ENCODE measurements at regions not wholly inside any gene's neighbourhood (a gene's known extent, or its start where the extent isn't known, plus 50 kb on each side); places are given as distances from the start of the nearest gene placed in this dataset.

DNA sequence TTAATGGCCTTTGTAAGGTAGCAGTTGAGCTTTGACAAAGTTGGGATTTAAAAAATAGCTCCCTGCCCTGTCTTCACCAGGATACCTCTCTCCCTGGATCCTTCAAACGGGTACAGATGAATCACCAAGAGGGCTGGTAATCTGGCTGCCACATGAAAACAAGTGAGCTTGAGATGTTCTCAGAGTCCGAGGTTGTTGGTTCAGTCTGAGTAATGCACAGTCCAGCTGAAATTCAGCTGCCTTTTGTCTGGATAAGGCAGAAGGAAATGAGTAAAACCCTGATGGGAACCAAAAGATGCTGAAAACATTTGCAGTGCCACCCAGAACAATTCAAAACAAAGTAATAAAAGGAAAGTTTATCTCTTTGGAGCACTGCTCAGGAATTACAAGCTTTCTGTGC lies 86.8 kb downstream of the GJA1 start:
- no peak overlapping the region for H3K4me3 Mint-ChIP-seq
- H3K4me1 Mint-ChIP-seq: no peaks in the 10 kb centered on the region
- H3K36me3 Mint-ChIP-seq (ENCODE audit: low read depth): no peaks in the 10 kb centered on the region
- no peaks in the 10 kb centered on the region for H3K9me3 Mint-ChIP-seq
- TF ChIP-seq, protein P1, sequence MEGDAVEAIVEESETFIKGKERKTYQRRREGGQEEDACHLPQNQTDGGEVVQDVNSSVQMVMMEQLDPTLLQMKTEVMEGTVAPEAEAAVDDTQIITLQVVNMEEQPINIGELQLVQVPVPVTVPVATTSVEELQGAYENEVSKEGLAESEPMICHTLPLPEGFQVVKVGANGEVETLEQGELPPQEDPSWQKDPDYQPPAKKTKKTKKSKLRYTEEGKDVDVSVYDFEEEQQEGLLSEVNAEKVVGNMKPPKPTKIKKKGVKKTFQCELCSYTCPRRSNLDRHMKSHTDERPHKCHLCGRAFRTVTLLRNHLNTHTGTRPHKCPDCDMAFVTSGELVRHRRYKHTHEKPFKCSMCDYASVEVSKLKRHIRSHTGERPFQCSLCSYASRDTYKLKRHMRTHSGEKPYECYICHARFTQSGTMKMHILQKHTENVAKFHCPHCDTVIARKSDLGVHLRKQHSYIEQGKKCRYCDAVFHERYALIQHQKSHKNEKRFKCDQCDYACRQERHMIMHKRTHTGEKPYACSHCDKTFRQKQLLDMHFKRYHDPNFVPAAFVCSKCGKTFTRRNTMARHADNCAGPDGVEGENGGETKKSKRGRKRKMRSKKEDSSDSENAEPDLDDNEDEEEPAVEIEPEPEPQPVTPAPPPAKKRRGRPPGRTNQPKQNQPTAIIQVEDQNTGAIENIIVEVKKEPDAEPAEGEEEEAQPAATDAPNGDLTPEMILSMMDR (IDR thresholded peaks at IDR 0.05; ENCODE audit: unreplicated experiment in 3 of 3): no peak
- no peak overlapping the region for H3K27ac Mint-ChIP-seq
- peaks cover 3% of the 10 kb centered on the region for H3K27me3 Mint-ChIP-seq (ENCODE audit: low read depth)

DNA sequence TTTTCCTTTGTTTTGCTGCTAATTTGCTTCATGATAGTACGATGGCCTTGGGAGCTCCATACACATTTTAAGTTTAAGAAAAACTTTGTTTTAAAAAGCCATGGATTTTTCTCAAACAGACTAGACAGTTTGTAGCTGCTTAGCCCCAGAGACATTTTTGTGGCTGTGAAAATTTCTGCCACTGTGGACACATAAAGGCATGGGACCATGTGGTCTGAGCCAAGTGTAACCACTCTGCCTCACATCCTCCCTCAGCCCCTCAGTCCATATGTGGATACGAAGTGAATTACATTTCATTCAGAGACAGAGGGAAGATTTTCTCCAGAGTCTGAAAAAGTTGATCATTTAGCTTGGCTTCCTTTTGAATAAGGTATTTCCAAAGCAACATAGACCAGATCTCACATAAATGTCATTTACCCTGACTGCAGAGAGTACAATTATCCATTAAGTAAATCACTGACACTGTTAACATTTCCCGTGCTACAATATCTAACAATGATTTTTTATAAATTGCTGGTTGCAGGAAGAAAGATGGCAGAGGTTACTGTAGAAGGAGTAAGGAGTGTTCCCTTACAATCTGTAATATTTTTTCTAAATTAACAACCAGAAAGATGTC lies 87.4 kb downstream of the GJA1 start:
- no peak overlapping the region for H3K4me3 Mint-ChIP-seq
- no peak overlapping the region for H3K27ac Mint-ChIP-seq
- no peaks in the 10 kb centered on the region for H3K4me1 Mint-ChIP-seq
- no peaks in the 10 kb centered on the region for H3K9me3 Mint-ChIP-seq
- peaks cover 3% of the 10 kb centered on the region for H3K27me3 Mint-ChIP-seq (ENCODE audit: low read depth)
- H3K36me3 Mint-ChIP-seq (ENCODE audit: low read depth): no peaks in the 10 kb centered on the region
- TF ChIP-seq, protein P1 (IDR thresholded peaks at IDR 0.05; ENCODE audit: unreplicated experiment in 3 of 3): no peak

DNA sequence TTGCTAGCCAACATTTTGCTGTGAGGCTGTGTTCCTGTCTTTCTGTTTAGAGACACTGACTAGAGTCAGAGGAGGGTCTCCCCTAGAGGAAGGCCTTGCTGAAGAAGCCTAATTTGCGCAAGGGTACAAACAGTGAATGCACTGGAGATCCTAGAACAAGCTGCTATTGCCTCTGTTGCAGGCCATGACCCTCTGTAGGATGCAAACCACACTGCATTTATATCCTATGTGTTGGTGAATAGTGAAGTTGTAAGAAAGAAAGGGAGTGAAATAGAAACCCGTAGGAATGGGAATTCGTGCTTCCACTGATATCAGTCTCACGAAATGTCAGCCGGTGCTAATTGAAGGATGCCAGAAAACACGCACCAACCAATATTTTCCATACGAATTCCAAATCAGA lies 88.2 kb downstream of the GJA1 start:
- H3K27me3 Mint-ChIP-seq (ENCODE audit: low read depth): peaks cover 3% of the 10 kb centered on the region
- no peaks in the 10 kb centered on the region for H3K9me3 Mint-ChIP-seq
- no peaks in the 10 kb centered on the region for H3K4me1 Mint-ChIP-seq
- TF ChIP-seq, protein P1 (IDR thresholded peaks at IDR 0.05; ENCODE audit: unreplicated experiment in 3 of 3): no peak
- H3K36me3 Mint-ChIP-seq (ENCODE audit: low read depth): no peaks in the 10 kb centered on the region
- no peak overlapping the region for H3K27ac Mint-ChIP-seq
- H3K4me3 Mint-ChIP-seq: no peak overlapping the region

DNA sequence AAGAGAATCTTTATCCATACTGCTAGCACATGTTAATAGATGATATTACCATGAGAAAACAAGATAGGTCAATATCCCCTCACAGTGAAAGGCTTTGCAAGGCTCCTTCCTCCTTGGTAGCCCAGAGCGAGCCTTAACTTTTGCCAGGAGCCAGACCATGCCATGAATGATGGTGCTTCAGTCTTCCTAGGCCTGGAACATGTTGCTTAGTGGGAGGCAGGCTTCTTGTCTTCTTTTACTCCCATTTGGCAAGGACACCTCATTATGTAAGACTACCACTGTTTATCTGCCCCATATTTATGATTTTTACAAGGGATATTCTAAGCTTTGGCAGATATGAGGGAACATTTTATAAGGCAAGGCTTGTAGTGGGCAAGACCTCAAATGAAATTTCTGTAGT lies 90.8 kb downstream of the GJA1 start:
- Mint-ChIP-seq H3K4me1 (no peaks in the 10 kb centered on the region), H3K27me3 (ENCODE audit: low read depth) (peaks cover 3% of the 10 kb centered on the region), H3K36me3 (ENCODE audit: low read depth) (no peaks in the 10 kb centered on the region), H3K4me3 (no peak overlapping the region), H3K27ac (no peak overlapping the region), H3K9me3 (no peaks in the 10 kb centered on the region)
- TF ChIP-seq, protein P1 (IDR thresholded peaks at IDR 0.05; ENCODE audit: unreplicated experiment in 3 of 3): no peak

DNA sequence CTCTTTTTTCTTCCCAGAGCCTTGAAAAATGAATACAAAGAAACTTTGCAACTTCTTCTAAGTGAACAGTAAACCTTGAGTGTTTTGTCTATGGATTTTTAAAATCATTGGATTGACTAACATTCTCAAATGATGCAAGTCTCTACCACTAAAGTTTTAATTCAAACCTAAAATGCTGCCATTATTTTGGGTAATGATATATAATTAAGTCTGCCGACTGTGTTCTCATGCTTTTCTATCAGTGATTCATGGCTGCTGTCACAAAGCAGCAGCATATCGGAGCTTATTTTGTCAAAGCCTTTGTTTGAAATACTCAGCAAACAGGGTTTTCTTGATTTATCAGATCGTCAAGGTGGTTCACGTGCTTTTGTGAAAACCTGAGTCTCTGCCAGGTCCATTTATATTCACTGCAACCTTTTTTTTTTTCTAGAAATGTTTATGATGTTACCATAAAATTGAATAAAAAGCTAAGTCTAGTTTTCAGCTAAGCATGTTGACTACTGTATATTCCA lies 96.3 kb downstream of the GJA1 start:
- no peaks in the 10 kb centered on the region for H3K27me3 Mint-ChIP-seq (ENCODE audit: low read depth)
- no peaks in the 10 kb centered on the region for H3K36me3 Mint-ChIP-seq (ENCODE audit: low read depth)
- H3K27ac Mint-ChIP-seq: peak overlapping the region in 1 of 3 experiments; percentile 37
- no peaks in the 10 kb centered on the region for H3K4me1 Mint-ChIP-seq
- H3K9me3 Mint-ChIP-seq: no peaks in the 10 kb centered on the region
- no peak overlapping the region for H3K4me3 Mint-ChIP-seq
- TF ChIP-seq, protein P1 (IDR thresholded peaks at IDR 0.05; ENCODE audit: unreplicated experiment in 3 of 3): no peak

DNA sequence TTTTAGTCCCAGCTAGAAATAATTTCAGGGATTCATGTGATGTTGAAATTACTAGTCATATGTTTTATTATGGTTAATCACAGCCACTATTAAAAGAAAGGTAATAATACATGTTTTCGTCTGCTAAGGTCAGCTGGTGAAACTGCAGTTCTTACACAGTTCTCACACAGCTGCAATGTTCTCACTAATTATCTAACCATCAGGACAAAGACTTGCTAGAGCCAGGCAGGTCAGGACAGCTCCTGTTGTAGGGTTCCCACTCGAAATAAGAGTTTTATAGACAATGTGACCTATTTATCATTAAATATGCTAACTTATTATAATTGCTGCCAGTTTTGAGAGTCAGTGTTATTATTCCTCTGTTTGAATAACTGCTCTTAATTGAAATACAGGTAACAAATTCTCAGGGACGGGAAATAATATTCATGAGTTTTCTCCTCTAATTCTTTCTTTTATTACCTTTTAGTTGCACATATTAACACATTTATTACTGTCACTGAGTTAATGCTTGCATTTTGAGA lies 97.9 kb downstream of the GJA1 start:
- Mint-ChIP-seq H3K4me3 (no peak overlapping the region), H3K9me3 (no peaks in the 10 kb centered on the region), H3K27me3 (ENCODE audit: low read depth) (no peaks in the 10 kb centered on the region), H3K27ac (no peak overlapping the region), H3K4me1 (no peaks in the 10 kb centered on the region), H3K36me3 (ENCODE audit: low read depth) (no peaks in the 10 kb centered on the region)
- TF ChIP-seq, protein P1 (IDR thresholded peaks at IDR 0.05; ENCODE audit: unreplicated experiment in 3 of 3): no peak

All from nephron (organoid).